ENCODE measurements at regions not wholly inside any gene's neighbourhood (a gene's known extent, or its start where the extent isn't known, plus 50 kb on each side); places are given as distances from the start of the nearest gene placed in this dataset.

- H3F3A ChIP-seq (ENCODE audit: insufficient read depth, low read depth): no peaks in the 10 kb centered on the region
- no peaks in the 10 kb centered on the region for H3K79me2 ChIP-seq (ENCODE audit: low read depth)
- H3K9me3 ChIP-seq (ENCODE audit: insufficient read depth, low read depth): no peaks in the 10 kb centered on the region
- BruUV-seq (replicated peaks): no TSS peak
- no peaks in the 10 kb centered on the region for H3K27me3 ChIP-seq (ENCODE audit: insufficient read depth, low read depth)
- no peaks in the 10 kb centered on the region for H3K36me3 ChIP-seq (ENCODE audit: low read depth)
- DNase-seq: no peak
- H3K4me3 ChIP-seq: no peak overlapping the region
- H4K20me1 ChIP-seq (ENCODE audit: insufficient read depth): no peaks in the 10 kb centered on the region
- no peak overlapping the region for H3K4me2 ChIP-seq
- POLR2A ChIA-PET (ENCODE audit: unreplicated experiment): no interaction called here
- no peaks in the 10 kb centered on the region for H3K9me2 ChIP-seq (ENCODE audit: insufficient read depth)
- CTCF ChIA-PET: no interaction called here
- TF ChIP-seq, protein P1, sequence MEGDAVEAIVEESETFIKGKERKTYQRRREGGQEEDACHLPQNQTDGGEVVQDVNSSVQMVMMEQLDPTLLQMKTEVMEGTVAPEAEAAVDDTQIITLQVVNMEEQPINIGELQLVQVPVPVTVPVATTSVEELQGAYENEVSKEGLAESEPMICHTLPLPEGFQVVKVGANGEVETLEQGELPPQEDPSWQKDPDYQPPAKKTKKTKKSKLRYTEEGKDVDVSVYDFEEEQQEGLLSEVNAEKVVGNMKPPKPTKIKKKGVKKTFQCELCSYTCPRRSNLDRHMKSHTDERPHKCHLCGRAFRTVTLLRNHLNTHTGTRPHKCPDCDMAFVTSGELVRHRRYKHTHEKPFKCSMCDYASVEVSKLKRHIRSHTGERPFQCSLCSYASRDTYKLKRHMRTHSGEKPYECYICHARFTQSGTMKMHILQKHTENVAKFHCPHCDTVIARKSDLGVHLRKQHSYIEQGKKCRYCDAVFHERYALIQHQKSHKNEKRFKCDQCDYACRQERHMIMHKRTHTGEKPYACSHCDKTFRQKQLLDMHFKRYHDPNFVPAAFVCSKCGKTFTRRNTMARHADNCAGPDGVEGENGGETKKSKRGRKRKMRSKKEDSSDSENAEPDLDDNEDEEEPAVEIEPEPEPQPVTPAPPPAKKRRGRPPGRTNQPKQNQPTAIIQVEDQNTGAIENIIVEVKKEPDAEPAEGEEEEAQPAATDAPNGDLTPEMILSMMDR (conservative IDR thresholded peaks at IDR 0.05): no peak
- TF ChIP-seq EZH2 (IDR thresholded peaks at IDR 0.05; ENCODE audit: low read depth): no peak
- no peak overlapping the region for H3K27ac ChIP-seq
- no peak overlapping the region for H2AFZ ChIP-seq
- intact Hi-C loops (cut with micrococcal nuclease; ENCODE audit: unreplicated experiment): no loop called here
- no peaks in the 10 kb centered on the region for H3K4me1 ChIP-seq (replicated peaks; ENCODE audit: insufficient read depth)
Observed at GRCh38 chr15:87489456-87489855, 767.1 kb downstream of the NTRK3 start.

- POLR2A ChIA-PET (ENCODE audit: unreplicated experiment): no interaction called here
Observed at GRCh38 chr15:87487484-87487883, 769.1 kb downstream of the NTRK3 start.

DNA sequence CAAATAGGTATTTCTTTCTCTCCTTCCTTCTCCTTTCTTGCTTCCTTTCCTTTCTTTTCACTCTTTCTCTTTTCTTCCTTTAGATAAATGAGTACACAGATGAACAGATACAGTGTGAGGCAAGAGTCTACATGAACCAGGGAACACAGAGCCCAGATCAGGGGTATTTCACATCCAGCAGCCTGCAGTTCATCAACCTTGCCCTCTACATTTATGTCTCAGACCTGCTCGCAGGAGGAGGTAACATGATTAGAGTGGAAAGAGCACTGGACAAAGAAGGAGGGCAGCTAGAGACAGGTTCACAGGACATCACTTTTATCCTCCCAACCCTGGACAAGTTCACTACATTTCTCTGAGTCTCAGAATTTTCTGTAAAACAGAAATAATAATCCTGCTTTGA, 773.1 kb downstream of the NTRK3 start:
- intact Hi-C loops (cut with micrococcal nuclease; ENCODE audit: unreplicated experiment): no loop called here

More at GRCh38 chr15:87487484-87487883, 769.1 kb downstream of the NTRK3 start:
- no peak for TF ChIP-seq EZH2 (IDR thresholded peaks at IDR 0.05; ENCODE audit: low read depth)
- TF ChIP-seq, protein P1 (conservative IDR thresholded peaks at IDR 0.05): no peak
- Histone ChIP-seq H3K27me3 (ENCODE audit: insufficient read depth, low read depth) (no peaks in the 10 kb centered on the region), H3K27ac (no peak overlapping the region), H3K36me3 (ENCODE audit: low read depth) (no peaks in the 10 kb centered on the region), H3K4me2 (no peak overlapping the region), H3K9me2 (ENCODE audit: insufficient read depth) (no peaks in the 10 kb centered on the region), H3K4me3 (no peak overlapping the region), H3F3A (ENCODE audit: insufficient read depth, low read depth) (no peaks in the 10 kb centered on the region), H3K4me1 (replicated peaks; ENCODE audit: insufficient read depth) (no peaks in the 10 kb centered on the region), H2AFZ (no peak overlapping the region), H3K79me2 (ENCODE audit: low read depth) (no peaks in the 10 kb centered on the region), H3K9me3 (ENCODE audit: insufficient read depth, low read depth) (no peaks in the 10 kb centered on the region), H4K20me1 (ENCODE audit: insufficient read depth) (no peaks in the 10 kb centered on the region)
- intact Hi-C loops (cut with micrococcal nuclease; ENCODE audit: unreplicated experiment): no loop called here
- BruUV-seq (replicated peaks): no TSS peak
- no peak for DNase-seq
- CTCF ChIA-PET: no interaction called here

More for the DNA sequence above, 773.1 kb downstream of the NTRK3 start:
- no peaks in the 10 kb centered on the region for H3K4me1 ChIP-seq (replicated peaks; ENCODE audit: insufficient read depth)
- H3K79me2 ChIP-seq (ENCODE audit: low read depth): no peaks in the 10 kb centered on the region
- no peak overlapping the region for H2AFZ ChIP-seq
- POLR2A ChIA-PET (ENCODE audit: unreplicated experiment): no interaction called here
- H3K9me3 ChIP-seq (ENCODE audit: insufficient read depth, low read depth): no peaks in the 10 kb centered on the region
- CTCF ChIA-PET: no interaction called here
- no TSS peak for BruUV-seq (replicated peaks)
- no peak for TF ChIP-seq EZH2 (IDR thresholded peaks at IDR 0.05; ENCODE audit: low read depth)
- TF ChIP-seq, protein P1 (conservative IDR thresholded peaks at IDR 0.05): no peak
- no peak for DNase-seq
- H3K27ac ChIP-seq: no peak overlapping the region
- H3K4me3 ChIP-seq: no peak overlapping the region
- no peaks in the 10 kb centered on the region for H4K20me1 ChIP-seq (ENCODE audit: insufficient read depth)
- H3K4me2 ChIP-seq: no peak overlapping the region
- H3K36me3 ChIP-seq (ENCODE audit: low read depth): no peaks in the 10 kb centered on the region
- no peaks in the 10 kb centered on the region for H3F3A ChIP-seq (ENCODE audit: insufficient read depth, low read depth)
- H3K9me2 ChIP-seq (ENCODE audit: insufficient read depth): no peaks in the 10 kb centered on the region
- H3K27me3 ChIP-seq (ENCODE audit: insufficient read depth, low read depth): no peaks in the 10 kb centered on the region

Measured in PC-9 (cell line).